NB4 (cell line): ENCODE measurements at regions not wholly inside any gene's neighbourhood (a gene's known extent, or its start where the extent isn't known, plus 50 kb on each side); places are given as distances from the start of the nearest gene placed in this dataset.
A peak's percentile ranks its signal among the peaks of the same experiment; 100 is the strongest.
"Not testable (repeated sequence)": the region's sequence is repeated elsewhere in the genome, so short reads cannot be mapped to it uniquely, and the experiment has no call there.

ENCODE experiments used
- DNase-seq: peaks from one replicate; pipeline ENCODE4 v3.0.0; 2010; ENCODE audit warnings: low read depth
- H3K4me3 ChIP-seq: one replicate; pipeline ENCODE4 v1.5.1; 2011; ENCODE audit warnings: mild to moderate bottlenecking, low read depth, low read length, moderate library complexity
- CTCF ChIP-seq: IDR thresholded peaks from one replicate; pipeline ENCODE4 v1.5.1; 2012; ENCODE audit warnings: low read depth, low read length
- MAX ChIP-seq: IDR thresholded peaks from 2 replicates; pipeline ENCODE4 v1.6.1; 2011; ENCODE audit warnings: low read depth, low read length
- MYC ChIP-seq: IDR thresholded peaks from 2 replicates; pipeline ENCODE4 v1.6.1; 2011; ENCODE audit warnings: low read depth, low read length
- POLR2A ChIP-seq: IDR thresholded peaks from 2 replicates; pipeline ENCODE4 v1.6.1; 2011; ENCODE audit warnings: mild to moderate bottlenecking; ENCODE audit not compliant: insufficient read length; ENCODE audit errors: extremely low read depth

- DNase-seq, result no peak
- TF ChIP-seq MAX (no peak), POLR2A (no peak), MYC (no peak), CTCF (no peak)
- no peak overlapping the region for H3K4me3 ChIP-seq
These were observed 50.7 kb upstream of the USP7 start for GRCh38 chr16:9014389-9014788.

- H3K4me3 ChIP-seq, result no peak overlapping the region
- TF ChIP-seq POLR2A (no peak), MYC (no peak), CTCF (no peak), MAX (no peak)
- no peak for DNase-seq
These were observed 51.8 kb upstream of the USP7 start for GRCh38 chr16:9015489-9015888.

- not testable (repeated sequence) for H3K4me3 ChIP-seq
These were observed 52.3 kb upstream of the USP7 start for GRCh38 chr16:9016005-9016404.

GRCh38 chr16:9016824-9017223 is 53.1 kb upstream of the USP7 start:
- H3K4me3 ChIP-seq, result no peak overlapping the region
- TF ChIP-seq MYC (no peak), POLR2A (no peak), MAX (no peak), CTCF (no peak)
- peak; percentile 27 for DNase-seq

More at GRCh38 chr16:9016005-9016404, 52.3 kb upstream of the USP7 start:
- DNase-seq, result not testable (repeated sequence)

GRCh38 chr16:9027070-9027799 is 63.5 kb upstream of the USP7 start:
- no peak for TF ChIP-seq MAX
- no peak for TF ChIP-seq MYC
- TF ChIP-seq CTCF, result no peak
- TF ChIP-seq POLR2A, result no peak
- H3K4me3 ChIP-seq, result no peak overlapping the region
- DNase-seq, result no peak

GRCh38 chr16:9028491-9028890 is 63.0 kb upstream of the HAPSTR1 start:
- H3K4me3 ChIP-seq, DNase-seq: not testable (repeated sequence)

GRCh38 chr16:9031107-9031506 is 60.3 kb upstream of the HAPSTR1 start:
- H3K4me3 ChIP-seq, result no peak overlapping the region
- TF ChIP-seq POLR2A (no peak), MAX (no peak), CTCF (no peak), MYC (no peak)
- no peak for DNase-seq
